RWPE1 (cell line): ENCODE measurements at regions not wholly inside any gene's neighbourhood (a gene's known extent, or its start where the extent isn't known, plus 50 kb on each side); places are given as distances from the start of the nearest gene placed in this dataset.
A peak's percentile ranks its signal among the peaks of the same experiment; 100 is the strongest.

Experiments used
- CTCF ChIA-PET: fragments of 350-600 bp; sonication (Branson Sonifier 250); formaldehyde crosslinking; extraction: SDS; loops from one replicate; lab custom pipeline; 2021; lab: Yijun Ruan, JAX
- POLR2A ChIA-PET: fragments of 400-600 bp; formaldehyde crosslinking; extraction: SDS; loops from one replicate; lab custom pipeline; 2020; ENCODE audit warnings: antibody characterized with exemption; ENCODE audit not compliant: low non-redundant PET; lab: Yijun Ruan, JAX
- DNase-seq: peaks from one replicate; pipeline ENCODE4 v3.0.0; 2012; ENCODE audit warnings: low spot score
- H3K27ac ChIP-seq: fragments of 450-650 bp; 2 replicates; pipeline ENCODE4 v1.5.1; 2017
- TF ChIP-seq, protein P1 (sequence below): fragments of 450-650 bp; conservative IDR thresholded peaks from 2 replicates; pipeline ENCODE4 v1.5.1; 2017; ENCODE audit warnings: low read depth, mild to moderate bottlenecking

DNA sequence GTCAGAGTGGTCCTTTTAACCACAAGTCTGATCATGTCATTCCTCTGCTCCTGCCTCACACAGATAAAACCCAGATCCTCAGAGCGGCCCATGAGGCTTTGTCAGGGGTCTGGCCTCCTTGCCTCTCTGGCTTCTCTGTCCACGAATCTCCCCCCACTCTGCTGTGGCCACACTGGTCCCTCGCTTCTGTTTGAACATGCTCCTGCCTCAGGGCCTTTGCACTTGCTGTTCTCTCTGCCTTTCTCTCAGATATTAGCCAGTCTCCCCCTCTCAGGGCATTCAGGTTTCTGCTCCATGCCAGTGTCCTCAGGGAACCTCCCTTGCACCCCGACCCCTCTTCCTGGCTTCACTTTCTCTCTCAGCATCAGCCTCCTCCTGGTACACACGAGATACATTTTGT, 518.5 kb downstream of the PREX1 start:
- ChIA-PET POLR2A (no interaction called here), CTCF (interaction anchor here (0.6 kb wide), 1 partner anchor 1151 kb away, joined by 3 read pairs; no protein-coding TSS in a partner anchor)
- H3K27ac ChIP-seq = peak overlapping the region; percentile 21; the same call in 1 of the 2 replicates
- TF ChIP-seq, protein P1, sequence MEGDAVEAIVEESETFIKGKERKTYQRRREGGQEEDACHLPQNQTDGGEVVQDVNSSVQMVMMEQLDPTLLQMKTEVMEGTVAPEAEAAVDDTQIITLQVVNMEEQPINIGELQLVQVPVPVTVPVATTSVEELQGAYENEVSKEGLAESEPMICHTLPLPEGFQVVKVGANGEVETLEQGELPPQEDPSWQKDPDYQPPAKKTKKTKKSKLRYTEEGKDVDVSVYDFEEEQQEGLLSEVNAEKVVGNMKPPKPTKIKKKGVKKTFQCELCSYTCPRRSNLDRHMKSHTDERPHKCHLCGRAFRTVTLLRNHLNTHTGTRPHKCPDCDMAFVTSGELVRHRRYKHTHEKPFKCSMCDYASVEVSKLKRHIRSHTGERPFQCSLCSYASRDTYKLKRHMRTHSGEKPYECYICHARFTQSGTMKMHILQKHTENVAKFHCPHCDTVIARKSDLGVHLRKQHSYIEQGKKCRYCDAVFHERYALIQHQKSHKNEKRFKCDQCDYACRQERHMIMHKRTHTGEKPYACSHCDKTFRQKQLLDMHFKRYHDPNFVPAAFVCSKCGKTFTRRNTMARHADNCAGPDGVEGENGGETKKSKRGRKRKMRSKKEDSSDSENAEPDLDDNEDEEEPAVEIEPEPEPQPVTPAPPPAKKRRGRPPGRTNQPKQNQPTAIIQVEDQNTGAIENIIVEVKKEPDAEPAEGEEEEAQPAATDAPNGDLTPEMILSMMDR = no peak
- no peak for DNase-seq

- no peak for DNase-seq
- TF ChIP-seq, protein P1 = no peak
- peak overlapping the region; percentile 21; the same call in 1 of the 2 replicates for H3K27ac ChIP-seq
- ChIA-PET CTCF (interaction anchor here (0.6 kb wide), 2 partner anchors 312 to 1151 kb away, joined by 3 read pairs; no protein-coding TSS in a partner anchor), POLR2A (no interaction called here)
These were observed 518.9 kb downstream of the PREX1 start for GRCh38 chr20:48308882-48309281.

- no peak for DNase-seq
- POLR2A ChIA-PET = no interaction called here
- H3K27ac ChIP-seq = no peak overlapping the region
- CTCF ChIA-PET = interaction anchor here (0.6 to 0.8 kb wide), 4 partner anchors 30 to 312 kb away, joined by 3 to 5 read pairs (median 4); no protein-coding TSS in a partner anchor
- TF ChIP-seq, protein P1 = no peak
These were observed 519.5 kb downstream of the PREX1 start for GRCh38 chr20:48308232-48308781.

DNA sequence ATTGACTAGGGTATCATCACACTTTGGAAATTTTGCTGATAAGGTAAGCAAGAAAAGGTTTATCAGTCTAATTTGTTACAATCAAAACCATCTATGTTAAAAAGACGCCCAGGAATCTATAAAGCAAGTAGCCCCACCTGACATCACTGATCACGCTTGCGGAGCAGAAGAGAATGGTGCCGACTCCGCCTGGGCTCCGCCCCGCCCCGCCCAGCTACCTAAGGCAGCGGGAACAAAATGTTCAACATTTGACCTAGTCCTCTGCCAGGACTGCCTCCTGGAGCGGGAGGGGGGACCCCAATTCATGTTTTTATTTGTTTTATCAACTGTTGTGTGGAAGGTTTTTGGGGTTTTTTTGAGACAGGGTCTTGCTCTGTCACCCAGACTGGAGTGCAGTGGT, 520.5 kb downstream of the PREX1 start:
- CTCF ChIA-PET = interaction anchor here (0.6 kb wide), 2 partner anchors 47 to 910 kb away, joined by 3 to 5 read pairs; no protein-coding TSS in a partner anchor
- TF ChIP-seq, protein P1 = no peak
- POLR2A ChIA-PET = no interaction called here
- no peak overlapping the region for H3K27ac ChIP-seq
- DNase-seq = no peak

DNA sequence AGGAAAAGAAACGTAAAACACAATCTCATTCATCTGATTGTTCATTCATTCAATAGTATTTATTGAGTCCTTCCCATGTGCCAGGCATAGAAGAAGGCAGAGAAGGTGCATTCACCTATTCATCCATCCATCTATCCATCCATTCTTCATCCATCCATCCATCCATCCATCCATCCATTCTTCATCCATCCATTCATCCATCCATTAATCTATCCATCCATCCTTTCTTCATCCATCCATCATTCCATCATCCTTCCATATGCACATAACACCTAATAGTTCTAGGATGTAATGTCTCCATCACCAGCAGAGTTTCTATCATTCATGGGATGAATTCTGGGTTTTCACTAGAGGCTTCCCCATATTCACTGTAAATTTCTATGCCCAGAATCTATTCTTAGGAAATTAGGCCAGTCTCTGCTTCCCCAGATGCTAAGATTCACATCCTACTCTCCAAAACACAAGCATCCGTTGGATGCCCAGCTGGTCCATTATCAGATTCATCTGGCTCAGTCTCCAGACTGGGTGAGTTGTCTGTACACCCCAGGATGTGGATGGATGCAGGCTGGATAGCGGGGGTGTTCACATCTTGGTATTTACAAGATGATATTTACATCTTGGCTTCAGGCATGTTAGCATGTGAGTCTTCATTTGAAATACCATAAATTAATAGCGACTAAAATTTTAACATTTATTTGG, 517.7 kb upstream of the SULF2 start:
- DNase-seq = no peak
- CTCF ChIA-PET = interaction anchor here (0.6 to 0.8 kb wide), 4 partner anchors 126 to 318 kb away, joined by 3 to 4 read pairs (median 4); no protein-coding TSS in a partner anchor
- TF ChIP-seq, protein P1 = no peak
- H3K27ac ChIP-seq = no peak overlapping the region
- POLR2A ChIA-PET = no interaction called here

DNA sequence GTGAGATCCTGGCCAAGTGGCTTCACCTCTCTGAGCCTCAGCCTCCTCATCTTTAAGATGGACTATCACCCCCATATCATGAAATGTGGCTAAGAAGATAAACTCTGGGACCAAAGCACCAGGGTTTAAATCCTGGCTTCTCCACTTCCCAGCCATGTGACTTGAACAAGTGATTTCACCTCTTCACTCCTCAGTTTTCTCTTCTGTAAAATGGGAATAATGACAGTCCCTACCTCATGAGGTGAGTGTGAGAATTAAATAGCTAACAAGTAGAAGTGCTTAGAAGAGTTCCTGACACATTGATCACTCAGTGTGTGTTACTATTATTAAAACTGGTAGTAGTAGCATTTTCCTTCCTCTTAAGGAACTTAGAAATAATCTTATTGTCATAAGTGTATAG, 516.9 kb upstream of the SULF2 start:
- ChIA-PET CTCF (interaction anchor here (0.6 to 0.8 kb wide), 2 partner anchors 224 to 318 kb away, joined by 3 to 4 read pairs; no protein-coding TSS in a partner anchor), POLR2A (no interaction called here)
- TF ChIP-seq, protein P1 = no peak

More for the DNA sequence above, 516.9 kb upstream of the SULF2 start:
- no peak for DNase-seq
- H3K27ac ChIP-seq = no peak overlapping the region
